ENCODE measurements at regions not wholly inside any gene's neighbourhood (a gene's known extent, or its start where the extent isn't known, plus 50 kb on each side); places are given as distances from the start of the nearest gene placed in this dataset.
"Not testable (repeated sequence)": the region's sequence is repeated elsewhere in the genome, so short reads cannot be mapped to it uniquely, and the experiment has no call there.

DNA sequence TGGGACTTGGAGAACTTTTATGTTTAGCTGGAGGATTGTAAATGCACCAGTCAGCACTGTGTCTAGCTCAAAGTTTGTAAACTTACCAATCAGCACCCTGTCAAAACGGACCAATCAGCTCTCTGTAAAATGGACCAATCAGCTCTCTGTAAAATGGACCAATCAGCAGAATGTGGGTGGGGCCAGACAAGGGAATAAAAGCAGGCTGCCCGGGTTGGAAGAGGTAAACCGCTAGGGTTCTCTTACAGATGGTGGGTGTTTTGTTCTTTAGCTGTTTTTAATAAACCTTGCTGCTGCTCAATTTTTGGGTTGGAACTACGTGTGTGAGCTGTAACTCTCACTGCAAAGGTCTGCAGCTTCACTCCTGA lies 57.6 kb upstream of the GBA3 start:
- TF ChIP-seq, protein P1, sequence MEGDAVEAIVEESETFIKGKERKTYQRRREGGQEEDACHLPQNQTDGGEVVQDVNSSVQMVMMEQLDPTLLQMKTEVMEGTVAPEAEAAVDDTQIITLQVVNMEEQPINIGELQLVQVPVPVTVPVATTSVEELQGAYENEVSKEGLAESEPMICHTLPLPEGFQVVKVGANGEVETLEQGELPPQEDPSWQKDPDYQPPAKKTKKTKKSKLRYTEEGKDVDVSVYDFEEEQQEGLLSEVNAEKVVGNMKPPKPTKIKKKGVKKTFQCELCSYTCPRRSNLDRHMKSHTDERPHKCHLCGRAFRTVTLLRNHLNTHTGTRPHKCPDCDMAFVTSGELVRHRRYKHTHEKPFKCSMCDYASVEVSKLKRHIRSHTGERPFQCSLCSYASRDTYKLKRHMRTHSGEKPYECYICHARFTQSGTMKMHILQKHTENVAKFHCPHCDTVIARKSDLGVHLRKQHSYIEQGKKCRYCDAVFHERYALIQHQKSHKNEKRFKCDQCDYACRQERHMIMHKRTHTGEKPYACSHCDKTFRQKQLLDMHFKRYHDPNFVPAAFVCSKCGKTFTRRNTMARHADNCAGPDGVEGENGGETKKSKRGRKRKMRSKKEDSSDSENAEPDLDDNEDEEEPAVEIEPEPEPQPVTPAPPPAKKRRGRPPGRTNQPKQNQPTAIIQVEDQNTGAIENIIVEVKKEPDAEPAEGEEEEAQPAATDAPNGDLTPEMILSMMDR (IDR thresholded peaks at IDR 0.05): not testable (repeated sequence)
- TF ChIP-seq FOXJ3 (CRISPR knock-in tag; IDR thresholded peaks at IDR 0.05); POLR2AphosphoS5 (IDR thresholded peaks at IDR 0.05; ENCODE audit: low read depth, low read length); GABPA (IDR thresholded peaks at IDR 0.05; ENCODE audit: low read depth); YY1 (IDR thresholded peaks at IDR 0.05; ENCODE audit: low read depth); RAD21 (IDR thresholded peaks at IDR 0.05; ENCODE audit: low read length); ZBTB33 (IDR thresholded peaks at IDR 0.05; ENCODE audit: borderline replicate concordance, low read depth); TAF1 (IDR thresholded peaks at IDR 0.05; ENCODE audit: borderline replicate concordance, low read depth, low read length); EZH2phosphoT487 (IDR thresholded peaks at IDR 0.05; ENCODE audit: borderline replicate concordance, low read depth); FOXM1 (IDR thresholded peaks at IDR 0.05; ENCODE audit: low read depth); EP300 (IDR thresholded peaks at IDR 0.05; ENCODE audit: borderline replicate concordance in 1 of 2, low read depth in 1 of 2, low read length in 1 of 2); JUND (IDR thresholded peaks at IDR 0.05): not testable (repeated sequence)
- TF ChIP-seq, protein P2, sequence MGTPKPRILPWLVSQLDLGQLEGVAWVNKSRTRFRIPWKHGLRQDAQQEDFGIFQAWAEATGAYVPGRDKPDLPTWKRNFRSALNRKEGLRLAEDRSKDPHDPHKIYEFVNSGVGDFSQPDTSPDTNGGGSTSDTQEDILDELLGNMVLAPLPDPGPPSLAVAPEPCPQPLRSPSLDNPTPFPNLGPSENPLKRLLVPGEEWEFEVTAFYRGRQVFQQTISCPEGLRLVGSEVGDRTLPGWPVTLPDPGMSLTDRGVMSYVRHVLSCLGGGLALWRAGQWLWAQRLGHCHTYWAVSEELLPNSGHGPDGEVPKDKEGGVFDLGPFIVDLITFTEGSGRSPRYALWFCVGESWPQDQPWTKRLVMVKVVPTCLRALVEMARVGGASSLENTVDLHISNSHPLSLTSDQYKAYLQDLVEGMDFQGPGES (IDR thresholded peaks at IDR 0.05; ENCODE audit: low read depth, low read length): not testable (repeated sequence)
